IMR-90 (cell line): ENCODE measurements at regions not wholly inside any gene's neighbourhood (a gene's known extent, or its start where the extent isn't known, plus 50 kb on each side); places are given as distances from the start of the nearest gene placed in this dataset.

ENCODE experiments used
- ATAC-seq: fragments of 200-7000 bp; cut with Tn5 transposase; 2 replicates; pipeline ENCODE4 v1.9.1; 2020; ENCODE audit warnings: low read depth, mild to moderate bottlenecking, moderate library complexity
- BruUV-seq: library from RNA; stranded (reverse); fragments of 400-500 nt; replicated peaks from 2 replicates; lab custom pipeline; 2021; lab: Mats Ljungman, UMichigan
- CTCF ChIA-PET: fragments of 300-600 bp; formaldehyde crosslinking; extraction: SDS; loops from one replicate; lab custom pipeline; 2021; ENCODE audit warnings: antibody characterized with exemption; lab: Yijun Ruan, JAX
- POLR2A ChIA-PET: fragments of 300-600 bp; sonication (Branson Sonifier 250); formaldehyde crosslinking; loops from one replicate; lab custom pipeline; 2022; ENCODE audit warnings: antibody characterized with exemption; ENCODE audit not compliant: unreplicated experiment; lab: Charles Lee
- DNase-seq: peaks from one replicate; pipeline ENCODE4 v3.0.0; 2013
- H2AFZ ChIP-seq: replicated peaks from 2 replicates; pipeline ENCODE3; 2013; ENCODE audit warnings: low read length, mild to moderate bottlenecking; ENCODE audit not compliant: poor library complexity
- H2AK5ac ChIP-seq: 2 replicates; pipeline ENCODE4 v1.6.1; 2013; ENCODE audit warnings: low read depth, low read length, inconsistent platforms
- H2AK9ac ChIP-seq: replicated peaks from 2 replicates; pipeline ENCODE3; 2013; ENCODE audit warnings: mild to moderate bottlenecking, low read depth, low read length, moderate library complexity; ENCODE audit not compliant: poor library complexity
- H2BK120ac ChIP-seq: 2 replicates; pipeline ENCODE4 v1.6.1; 2013; ENCODE audit warnings: low read depth, low read length, inconsistent platforms
- H2BK15ac ChIP-seq: 3 replicates; pipeline ENCODE4 v1.6.1; 2013; ENCODE audit warnings: low read depth, low read length, inconsistent platforms
- H2BK20ac ChIP-seq: 2 replicates; pipeline ENCODE4 v1.6.1; 2013; ENCODE audit warnings: low read depth, mild to moderate bottlenecking, inconsistent platforms, low read length, moderate library complexity
- H2BK5ac ChIP-seq: 2 replicates; pipeline ENCODE4 v1.6.1; 2013; ENCODE audit warnings: mild to moderate bottlenecking, low read depth, low read length, inconsistent platforms; ENCODE audit not compliant: poor library complexity, severe bottlenecking
- H3K14ac ChIP-seq: replicated peaks from 2 replicates; pipeline ENCODE4 v1.6.1; 2013; ENCODE audit warnings: low read depth, low read length, inconsistent platforms
- H3K18ac ChIP-seq: 2 replicates; pipeline ENCODE4 v1.6.1; 2013; ENCODE audit warnings: low read depth, low read length, control low read depth
- H3K23ac ChIP-seq: 2 replicates; pipeline ENCODE4 v1.6.1; 2013; ENCODE audit warnings: low read depth, low read length, inconsistent platforms
- H3K27ac ChIP-seq: 2 replicates; pipeline ENCODE4 v1.5.1; 2013; ENCODE audit warnings: mild to moderate bottlenecking, control low read depth, low read length; ENCODE audit not compliant: insufficient read depth
- H3K27me3 ChIP-seq: 2 replicates; pipeline ENCODE4 v1.6.1; 2013; ENCODE audit warnings: low read length; ENCODE audit not compliant: control insufficient read depth, insufficient read depth
- H3K36me3 ChIP-seq: 2 replicates; pipeline ENCODE4 v1.6.1; 2013; ENCODE audit warnings: low read length, mixed read lengths; ENCODE audit not compliant: control insufficient read depth, insufficient read depth
- H3K4ac ChIP-seq: 2 replicates; pipeline ENCODE4 v1.6.1; 2013; ENCODE audit warnings: low read depth, low read length, inconsistent platforms
- H3K4me1 ChIP-seq: 2 replicates; pipeline ENCODE4 v1.6.1; 2013; ENCODE audit warnings: low read length, mixed read lengths; ENCODE audit not compliant: control insufficient read depth, insufficient read depth
- H3K4me2 ChIP-seq: 2 replicates; pipeline ENCODE4 v1.6.1; 2013; ENCODE audit warnings: low read depth, mild to moderate bottlenecking, control low read depth, low read length, moderate library complexity
- H3K4me3 ChIP-seq: 2 replicates; pipeline ENCODE4 v1.5.1; 2013; ENCODE audit warnings: low read depth, mild to moderate bottlenecking, control low read depth, low read length, moderate library complexity; ENCODE audit not compliant: insufficient read depth
- H3K56ac ChIP-seq: 2 replicates; pipeline ENCODE4 v1.6.1; 2013; ENCODE audit warnings: low read length, inconsistent platforms; ENCODE audit not compliant: insufficient read depth; ENCODE audit errors: extremely low read depth
- H3K79me1 ChIP-seq, 2 experiments: 2 replicates each; pipeline ENCODE4 v1.6.1; 2013; ENCODE audit warnings: low read length in 2 of 2, inconsistent platforms in 1 of 2, low read depth in 1 of 2
- H3K9ac ChIP-seq: 2 replicates; pipeline ENCODE4 v1.6.1; 2013; ENCODE audit warnings: low read depth, low read length, control low read depth
- H3K9me1 ChIP-seq: 2 replicates; pipeline ENCODE4 v1.6.1; 2013; ENCODE audit warnings: low read length, inconsistent platforms; ENCODE audit not compliant: insufficient read depth
- H3K9me3 ChIP-seq: 2 replicates; pipeline ENCODE4 v1.6.1; 2013; ENCODE audit warnings: low read length; ENCODE audit not compliant: control insufficient read depth, insufficient read depth
- H4K20me1 ChIP-seq: 2 replicates; pipeline ENCODE4 v1.6.1; 2013; ENCODE audit warnings: low read length, inconsistent platforms; ENCODE audit not compliant: insufficient read depth
- H4K5ac ChIP-seq: 2 replicates; pipeline ENCODE4 v1.6.1; 2013; ENCODE audit warnings: mild to moderate bottlenecking, low read depth, low read length, control low read depth
- H4K8ac ChIP-seq, 2 experiments: 2 replicates each; pipeline ENCODE4 v1.6.1; 2013; ENCODE audit warnings: low read depth in 2 of 2, low read length in 2 of 2, control low read depth in 1 of 2, inconsistent platforms in 1 of 2
- H4K91ac ChIP-seq: 2 replicates; pipeline ENCODE4 v1.6.1; 2013; ENCODE audit warnings: low read depth, low read length, inconsistent platforms; ENCODE audit not compliant: insufficient read depth
- CEBPB ChIP-seq: IDR thresholded peaks from 2 replicates; pipeline ENCODE4 v1.6.1; 2012; ENCODE audit warnings: low read depth, low read length, improper control_type of control experiment
- CTCF ChIP-seq: conservative IDR thresholded peaks from 2 replicates; pipeline ENCODE4 v1.5.1; 2012; ENCODE audit warnings: mild to moderate bottlenecking, low read depth, low read length, improper control_type of control experiment
- ELK1 ChIP-seq: fragments of 150-350 bp; IDR thresholded peaks from 2 replicates; pipeline ENCODE4 v1.6.1; 2016; ENCODE audit warnings: low read depth, mild to moderate bottlenecking, low read length, moderate library complexity, borderline replicate concordance
- FOS ChIP-seq: fragments of 150-350 bp; IDR thresholded peaks from 2 replicates; pipeline ENCODE4 v1.6.1; 2016; ENCODE audit warnings: low read depth, low read length
- MAFK ChIP-seq: IDR thresholded peaks from 2 replicates; pipeline ENCODE4 v1.6.1; 2012; ENCODE audit warnings: low read depth, low read length, improper control_type of control experiment
- MAZ ChIP-seq: IDR thresholded peaks from 2 replicates; pipeline ENCODE4 v1.6.1; 2012; ENCODE audit warnings: low read depth, mild to moderate bottlenecking, low read length, improper control_type of control experiment, moderate library complexity, borderline replicate concordance
- POLR2A ChIP-seq: IDR thresholded peaks from 2 replicates; pipeline ENCODE4 v1.6.1; 2012; ENCODE audit warnings: mild to moderate bottlenecking, low read depth, low read length
- RAD21 ChIP-seq: IDR thresholded peaks from 2 replicates; pipeline ENCODE4 v1.6.1; 2012; ENCODE audit warnings: low read length, improper control_type of control experiment
- RCOR1 ChIP-seq: IDR thresholded peaks from 2 replicates; pipeline ENCODE4 v1.6.1; 2012; ENCODE audit warnings: mild to moderate bottlenecking, low read length, improper control_type of control experiment; ENCODE audit not compliant: insufficient replicate concordance
- RFX5 ChIP-seq: IDR thresholded peaks from 2 replicates; pipeline ENCODE4 v1.8.0; 2012; ENCODE audit warnings: low read depth, mild to moderate bottlenecking, low read length, moderate library complexity
- SMC3 ChIP-seq: fragments of 150-350 bp; IDR thresholded peaks from 2 replicates; pipeline ENCODE4 v1.6.1; 2016; ENCODE audit warnings: low read depth, mild to moderate bottlenecking, antibody characterized with exemption, low read length, moderate library complexity
- WGBS, 2 experiments: methylation state at CpG; one replicate each; pipeline versions ENCODE4 v1.1.5 to v1.1.7; 2013; ENCODE audit warnings: missing lambda C conversion rate in 2 of 2; ENCODE audit not compliant: insufficient read length in 1 of 2; ENCODE audit errors: extremely low coverage in 2 of 2; 5-methylcytosine and 5-hydroxymethylcytosine counted together
- dilution Hi-C: fragments of 300-500 bp; cut with HindIII; formaldehyde crosslinking; loops from one replicate; pipeline ENCODE4 v1.14.3; 2018; ENCODE audit warnings: low sequenced_read_pairs; ENCODE audit not compliant: unreplicated experiment
- in situ Hi-C: fragments of 300-500 bp; cut with MboI; formaldehyde crosslinking; loops from 3 replicates; pipeline ENCODE4 v1.14.3; 2019; ENCODE audit warnings: low sequenced_read_pairs, inconsistent platforms, mixed read lengths
- intact Hi-C: fragments of 100-400 bp; cut with micrococcal nuclease; formaldehyde crosslinking; loops from 2 replicates; pipeline ENCODE4 v1.10.0; 2022

GRCh38 chr10:123492016-123492415 is 174.1 kb upstream of the GPR26 start:
- ChIA-PET CTCF (no interaction called here), POLR2A (no interaction called here)
- Histone ChIP-seq H2AK5ac (no peak overlapping the region), H3K14ac (no peak overlapping the region), H3K18ac (no peak overlapping the region), H3K4me2 (no peak overlapping the region), H3K27ac (no peak overlapping the region), H2BK15ac (no peak overlapping the region), H3K27me3 (no peaks in the 10 kb centered on the region), H3K4me1 (no peaks in the 10 kb centered on the region), H4K5ac (no peak overlapping the region), H3K23ac (no peak overlapping the region), H2BK5ac (no peak overlapping the region), H2AFZ (no peak overlapping the region), H3K4me3 (no peak overlapping the region), H2BK120ac (no peak overlapping the region), H3K36me3 (no peaks in the 10 kb centered on the region), H3K9me3 (peaks cover 37% of the 10 kb centered on the region), H3K56ac (no peak overlapping the region), H3K4ac (no peak overlapping the region), H2AK9ac (no peak overlapping the region), H3K9ac (no peak overlapping the region), H3K79me1 (no peaks in the 10 kb centered on the region), H4K20me1 (no peaks in the 10 kb centered on the region), H4K8ac (no peak overlapping the region), H3K9me1 (no peaks in the 10 kb centered on the region), H4K91ac (no peak overlapping the region), H2BK20ac (no peak overlapping the region)
- TF ChIP-seq MAZ (no peak), SMC3 (no peak), FOS (no peak), ELK1 (no peak), CTCF (no peak), RCOR1 (no peak), MAFK (no peak), RAD21 (no peak), POLR2A (no peak), RFX5 (no peak), CEBPB (no peak)
- dilution Hi-C loops (no loop called here), in situ Hi-C loops (no loop called here), intact Hi-C loops (no loop called here)
- no TSS peak for BruUV-seq
- DNase-seq (no peak), ATAC-seq (no peak)
- 15% methylated on average over 11 of the region's 14 CpGs; no CpG with 5 or more reads in 1 of the 2 experiments for WGBS, 2 experiments
